ENCODE measurements at regions not wholly inside any gene's neighbourhood (a gene's known extent, or its start where the extent isn't known, plus 50 kb on each side); places are given as distances from the start of the nearest gene placed in this dataset.

- CTCF ChIA-PET: no interaction called here
Measured at GRCh38 chr6:220721-221475, 71.4 kb upstream of the DUSP22 start.

GRCh38 chr6:221531-222349 lies 70.5 kb upstream of the DUSP22 start:
- Histone ChIP-seq H4K20me1 (ENCODE audit: low read length) (no peaks in the 10 kb centered on the region), H2AFZ (ENCODE audit: low read length) (0 out of 2 replicates have a peak overlapping the region, but pooled peaks have one; percentile 5), H3K9me2 (replicated peaks; ENCODE audit: low read length) (no peaks in the 10 kb centered on the region), H3K4me1 (ENCODE audit: insufficient read depth, low read length) (peaks cover 64% of the 10 kb centered on the region), H3F3A (ENCODE audit: low read length, unreplicated experiment) (no peaks in the 10 kb centered on the region), H3K36me3 (ENCODE audit: low read depth, low read length) (no peaks in the 10 kb centered on the region), H3K79me2 (ENCODE audit: low read length) (no peaks in the 10 kb centered on the region), H3K9me3 (ENCODE audit: low read length) (no peaks in the 10 kb centered on the region), H3K27me3 (ENCODE audit: low read length) (no peaks in the 10 kb centered on the region), H3K4me3 (ENCODE audit: low read length) (0 out of 2 replicates have a peak overlapping the region, but pooled peaks have one; percentile 8), H3K9ac (ENCODE audit: low read length) (peak overlapping the region; percentile 22; the same call in 1 of the 2 replicates), H3K4me2 (ENCODE audit: low read length) (peak overlapping the region; percentile 48), H3K27ac (ENCODE audit: low read length) (peak overlapping the region; percentile 63)
- no TSS peak for BruUV-seq (replicated peaks)
- intact Hi-C loops (cut with micrococcal nuclease): no loop called here
- no peak for ATAC-seq
- DNase-seq: peak; percentile 44
- CTCF ChIA-PET: no interaction called here
- TF ChIP-seq EZH2 (IDR thresholded peaks at IDR 0.05; ENCODE audit: low read length, unreplicated experiment): no peak
- no peak for TF ChIP-seq CTCF (conservative IDR thresholded peaks at IDR 0.05; ENCODE audit: low read depth, low read length)
- POLR2A ChIA-PET (ENCODE audit: unreplicated experiment): no interaction called here

More at GRCh38 chr6:220721-221475, 71.4 kb upstream of the DUSP22 start:
- Histone ChIP-seq H3K9ac (ENCODE audit: low read length) (peak overlapping the region; percentile 22; the same call in 1 of the 2 replicates), H3K27ac (ENCODE audit: low read length) (peak overlapping the region; percentile 63), H3K9me2 (replicated peaks; ENCODE audit: low read length) (no peaks in the 10 kb centered on the region), H3K79me2 (ENCODE audit: low read length) (no peaks in the 10 kb centered on the region), H3K4me3 (ENCODE audit: low read length) (no peak overlapping the region), H3K4me1 (ENCODE audit: insufficient read depth, low read length) (peaks cover 63% of the 10 kb centered on the region), H3K36me3 (ENCODE audit: low read depth, low read length) (no peaks in the 10 kb centered on the region), H4K20me1 (ENCODE audit: low read length) (no peaks in the 10 kb centered on the region), H3F3A (ENCODE audit: low read length, unreplicated experiment) (no peaks in the 10 kb centered on the region), H3K4me2 (ENCODE audit: low read length) (peak overlapping the region; percentile 48), H3K9me3 (ENCODE audit: low read length) (no peaks in the 10 kb centered on the region), H3K27me3 (ENCODE audit: low read length) (no peaks in the 10 kb centered on the region), H2AFZ (ENCODE audit: low read length) (peak overlapping the region; percentile 5; the same call in 1 of the 2 replicates)
- peak; percentile 44 for DNase-seq
- POLR2A ChIA-PET (ENCODE audit: unreplicated experiment): no interaction called here
- no TSS peak for BruUV-seq (replicated peaks)
- no peak for TF ChIP-seq CTCF (conservative IDR thresholded peaks at IDR 0.05; ENCODE audit: low read depth, low read length)
- TF ChIP-seq EZH2 (IDR thresholded peaks at IDR 0.05; ENCODE audit: low read length, unreplicated experiment): no peak
- TF ChIP-seq EZH2phosphoT487 (IDR thresholded peaks at IDR 0.05; ENCODE audit: borderline replicate concordance, low read length): no peak
- no peak for ATAC-seq
- intact Hi-C loops (cut with micrococcal nuclease): no loop called here
